ENCODE measurements at regions not wholly inside any gene's neighbourhood (a gene's known extent, or its start where the extent isn't known, plus 50 kb on each side); places are given as distances from the start of the nearest gene placed in this dataset.

GRCh38 chr5:171637811-171638210, 147.8 kb upstream of the SMIM23 start:
- H3K9me3 Mint-ChIP-seq: no peaks in the 10 kb centered on the region
- CTCF ChIA-PET: no interaction called here

DNA sequence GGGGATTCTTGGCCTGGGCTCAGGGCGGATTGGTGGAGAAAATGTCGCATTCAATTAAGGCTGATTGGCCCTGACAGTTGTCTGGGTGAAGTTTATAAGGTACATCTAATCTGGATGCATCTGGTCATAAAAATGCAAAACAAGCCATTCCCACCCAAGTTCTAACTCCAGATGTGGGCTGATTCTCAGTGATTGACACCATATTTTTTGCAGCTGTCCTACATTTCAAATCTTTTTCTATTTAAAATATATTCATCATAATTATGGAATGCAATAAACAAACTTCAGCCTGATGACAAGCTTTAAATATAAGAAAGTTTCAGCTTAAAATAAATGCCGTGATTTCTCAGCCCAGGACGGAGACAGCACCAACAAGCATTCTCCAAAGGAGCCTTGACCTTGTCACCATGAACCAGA, 146.4 kb upstream of the SMIM23 start:
- Mint-ChIP-seq H3K4me3 (no peak overlapping the region), H3K9me3 (no peaks in the 10 kb centered on the region), H3K4me1 (ENCODE audit: low read depth) (no peaks in the 10 kb centered on the region), H3K36me3 (ENCODE audit: low read depth) (no peaks in the 10 kb centered on the region), H3K27me3 (peaks cover 17% of the 10 kb centered on the region), H3K27ac (no peak overlapping the region)
- DNase-seq (no peak), ATAC-seq (ENCODE audit: poor library complexity) (no peak)
- peaks cover 4 to 6% of the 10 kb centered on the region in 2 experiments for H3K27me3 ChIP-seq (ENCODE audit: control insufficient read depth in 1 of 2, insufficient read depth in 2 of 2, low read length in 2 of 2)
- no peak for TF ChIP-seq CTCF (IDR thresholded peaks at IDR 0.05)
- H3K4me1 ChIP-seq (ENCODE audit: insufficient read depth, low read length): no peaks in the 10 kb centered on the region
- no peak overlapping the region for H3K4me3 ChIP-seq (ENCODE audit: low read length)
- H3K27ac ChIP-seq (ENCODE audit: low read depth in 1 of 2, low read length in 2 of 2): no peak overlapping the region
- no peaks in the 10 kb centered on the region for H3K36me3 ChIP-seq (ENCODE audit: insufficient read depth, low read length)
- POLR2A ChIA-PET: no interaction called here
- CTCF ChIA-PET: no interaction called here
- intact Hi-C loops (cut with DNase I, micrococcal nuclease): no loop called here
- no peaks in the 10 kb centered on the region for H3K9me3 ChIP-seq (ENCODE audit: control insufficient read depth in 1 of 2, insufficient read depth in 1 of 2, low read length in 2 of 2)

More at GRCh38 chr5:171637811-171638210, 147.8 kb upstream of the SMIM23 start:
- Mint-ChIP-seq H3K27ac (no peak overlapping the region), H3K36me3 (ENCODE audit: low read depth) (no peaks in the 10 kb centered on the region), H3K27me3 (peaks cover 27% of the 10 kb centered on the region), H3K4me3 (no peak overlapping the region), H3K4me1 (ENCODE audit: low read depth) (no peaks in the 10 kb centered on the region)
- H3K9me3 ChIP-seq (ENCODE audit: control insufficient read depth in 1 of 2, insufficient read depth in 1 of 2, low read length in 2 of 2): no peaks in the 10 kb centered on the region
- no peak overlapping the region for H3K27ac ChIP-seq (ENCODE audit: low read depth in 1 of 2, low read length in 2 of 2)
- H3K4me3 ChIP-seq (ENCODE audit: low read length): no peak overlapping the region
- DNase-seq (no peak), ATAC-seq (ENCODE audit: poor library complexity) (no peak)
- POLR2A ChIA-PET: no interaction called here
- H3K27me3 ChIP-seq (ENCODE audit: control insufficient read depth in 1 of 2, insufficient read depth in 2 of 2, low read length in 2 of 2): peaks cover 4 to 6% of the 10 kb centered on the region in 2 experiments
- H3K4me1 ChIP-seq (ENCODE audit: insufficient read depth, low read length): no peaks in the 10 kb centered on the region
- TF ChIP-seq CTCF (IDR thresholded peaks at IDR 0.05): no peak
- intact Hi-C loops (cut with DNase I, micrococcal nuclease): no loop called here
- H3K36me3 ChIP-seq (ENCODE audit: insufficient read depth, low read length): no peaks in the 10 kb centered on the region

GRCh38 chr5:171639966-171640365, 145.7 kb upstream of the SMIM23 start:
- no peak for DNase-seq
- Mint-ChIP-seq H3K36me3 (ENCODE audit: low read depth) (no peaks in the 10 kb centered on the region), H3K27me3 (peaks cover 11% of the 10 kb centered on the region), H3K4me3 (no peak overlapping the region), H3K27ac (no peak overlapping the region), H3K4me1 (ENCODE audit: low read depth) (no peaks in the 10 kb centered on the region), H3K9me3 (no peaks in the 10 kb centered on the region)
- Histone ChIP-seq H3K9me3 (ENCODE audit: control insufficient read depth in 1 of 2, insufficient read depth in 1 of 2, low read length in 2 of 2) (no peaks in the 10 kb centered on the region), H3K27me3 (ENCODE audit: control insufficient read depth in 1 of 2, insufficient read depth in 2 of 2, low read length in 2 of 2) (peaks cover 4 to 6% of the 10 kb centered on the region in 2 experiments), H3K4me3 (ENCODE audit: low read length) (no peak overlapping the region), H3K4me1 (ENCODE audit: insufficient read depth, low read length) (no peaks in the 10 kb centered on the region), H3K36me3 (ENCODE audit: insufficient read depth, low read length) (no peaks in the 10 kb centered on the region), H3K27ac (ENCODE audit: low read depth in 1 of 2, low read length in 2 of 2) (no peak overlapping the region)
- intact Hi-C loops (cut with DNase I, micrococcal nuclease): no loop called here
- ChIA-PET POLR2A (no interaction called here), CTCF (no interaction called here)
- TF ChIP-seq CTCF (IDR thresholded peaks at IDR 0.05): no peak
- no peak for ATAC-seq (ENCODE audit: poor library complexity)

Data from CD4-positive, alpha-beta T cell (primary cell).